ENCODE measurements at regions not wholly inside any gene's neighbourhood (a gene's known extent, or its start where the extent isn't known, plus 50 kb on each side); places are given as distances from the start of the nearest gene placed in this dataset.

DNA sequence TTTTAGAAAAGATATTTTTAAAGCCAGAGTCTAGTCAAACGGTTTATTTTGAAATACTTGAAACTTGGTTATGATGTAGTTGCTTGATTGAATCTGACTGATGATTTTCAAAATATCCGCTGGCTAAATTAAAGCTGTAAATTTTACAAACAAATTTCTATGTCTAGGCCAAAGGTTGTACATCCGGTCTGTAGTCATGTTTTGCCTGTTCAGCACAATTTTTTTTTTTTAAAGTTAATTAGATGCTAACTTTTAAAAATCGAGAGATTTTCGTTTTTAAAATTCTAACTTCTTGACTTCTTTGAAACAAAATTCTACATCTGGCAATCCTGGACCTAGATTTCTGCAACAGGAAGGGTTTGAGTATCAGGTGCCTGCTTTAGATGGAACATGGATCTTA, 412.4 kb downstream of the TXNL1 start:
- in situ Hi-C loops (cut with HindIII; ENCODE audit: low pct_unique_long_range_greater_than_20kb, low sequenced_read_pairs): no loop called here
- DNase-seq (ENCODE audit: low read depth): no peak

DNA sequence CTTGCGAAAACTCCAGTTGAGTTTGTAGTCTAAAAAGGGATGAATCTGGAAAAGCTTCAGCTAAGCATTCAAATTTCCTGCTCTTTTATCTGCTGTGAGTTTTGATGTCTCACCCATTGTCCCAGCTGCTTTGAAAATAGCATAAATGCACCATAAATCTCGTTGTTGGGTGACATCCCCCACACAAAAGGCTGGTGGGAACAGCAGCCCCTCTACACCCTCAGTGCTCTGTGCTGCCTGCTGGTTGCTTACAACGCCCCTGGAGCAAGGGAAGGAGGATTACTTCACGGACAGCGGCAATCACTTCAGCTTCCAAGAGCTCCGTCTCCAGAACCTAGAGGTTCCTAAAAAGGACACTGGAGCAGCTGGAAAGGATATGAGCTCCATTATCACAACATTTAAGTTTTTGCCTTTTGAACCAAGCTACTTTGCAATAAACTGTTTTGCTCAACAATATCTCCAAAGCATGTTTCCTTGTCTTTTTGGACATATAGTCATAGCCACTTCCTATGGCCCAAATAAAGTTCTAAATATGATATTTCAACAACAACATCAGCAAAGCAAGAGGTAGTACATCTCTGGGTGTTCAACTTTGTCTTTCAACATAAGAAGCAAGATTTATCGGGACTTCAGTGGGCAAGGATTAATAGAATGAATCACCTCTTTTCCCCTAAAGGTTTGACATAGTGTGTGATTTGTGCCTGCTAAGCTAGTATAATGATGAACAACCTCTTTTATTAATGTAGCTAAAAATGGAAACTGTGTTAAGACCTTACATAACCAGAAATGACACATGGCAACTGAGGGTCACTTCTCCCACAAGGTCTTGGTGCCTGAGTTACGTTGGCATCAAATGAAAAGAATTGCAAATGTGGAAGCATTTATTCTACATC, 413.5 kb downstream of the TXNL1 start:
- in situ Hi-C loops (cut with HindIII; ENCODE audit: low pct_unique_long_range_greater_than_20kb, low sequenced_read_pairs): no loop called here
- no peak for DNase-seq (ENCODE audit: low read depth)

DNA sequence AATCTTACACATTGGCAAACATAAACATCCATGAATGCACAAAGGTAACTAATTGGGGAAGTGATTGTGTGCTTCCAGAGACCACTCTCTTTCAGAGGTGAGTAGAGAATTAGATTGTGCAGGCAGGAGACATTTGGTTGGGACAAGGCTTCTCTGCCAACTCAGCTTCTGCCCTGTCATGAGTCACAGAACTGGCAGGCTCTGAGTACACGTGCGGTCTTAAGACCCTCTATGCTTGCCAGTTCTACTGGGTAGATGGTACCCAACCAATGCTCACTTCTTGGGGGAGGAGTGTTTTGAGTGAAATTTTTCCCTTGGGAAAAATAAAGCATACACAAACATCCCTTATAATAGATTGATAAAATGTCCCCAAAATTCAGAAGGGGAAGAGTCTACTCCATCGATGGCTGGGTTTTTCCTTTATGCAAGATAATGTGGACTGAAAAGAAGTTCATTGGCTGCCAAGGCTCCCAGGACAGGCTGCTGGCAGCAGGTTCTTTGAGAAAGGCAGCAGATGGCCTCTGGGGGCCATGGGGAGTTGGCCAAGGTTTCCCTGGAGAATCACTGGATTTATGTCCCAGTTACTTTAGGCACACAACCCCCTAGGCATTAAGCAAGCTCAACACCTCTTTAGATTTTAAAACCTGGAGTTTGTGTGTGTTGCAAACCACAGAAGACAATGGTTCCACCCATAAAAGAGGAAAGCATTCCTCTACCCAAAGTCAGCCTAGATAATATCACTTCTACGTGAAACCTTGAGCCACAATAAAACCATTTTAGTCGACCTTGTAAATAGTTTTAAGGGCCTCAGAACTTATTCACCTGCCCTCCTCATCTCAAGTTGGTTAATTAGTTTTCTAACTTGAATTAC, 417.0 kb downstream of the TXNL1 start:
- no peak for DNase-seq (ENCODE audit: low read depth)
- in situ Hi-C loops (cut with HindIII; ENCODE audit: low pct_unique_long_range_greater_than_20kb, low sequenced_read_pairs): no loop called here

DNA sequence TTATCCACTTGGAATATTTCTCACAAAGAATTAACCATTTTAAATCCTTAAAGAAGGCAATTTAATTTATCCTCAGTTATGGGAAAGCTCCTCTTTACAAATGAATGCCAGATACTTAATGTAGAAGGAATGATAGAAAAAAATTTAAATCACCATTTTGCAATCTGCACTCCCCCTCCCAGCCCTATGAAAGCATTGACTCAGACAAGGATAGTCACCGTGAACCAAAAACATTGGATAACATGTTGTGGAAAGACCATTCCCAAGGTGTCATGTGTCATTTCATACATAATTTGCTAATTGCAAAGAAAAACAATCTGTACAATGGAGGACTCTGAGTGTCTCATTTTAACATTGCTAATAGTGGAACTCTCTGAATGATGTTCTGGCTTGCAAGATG, 421.0 kb downstream of the TXNL1 start:
- in situ Hi-C loops (cut with HindIII; ENCODE audit: low pct_unique_long_range_greater_than_20kb, low sequenced_read_pairs): no loop called here
- no peak for DNase-seq (ENCODE audit: low read depth)

DNA sequence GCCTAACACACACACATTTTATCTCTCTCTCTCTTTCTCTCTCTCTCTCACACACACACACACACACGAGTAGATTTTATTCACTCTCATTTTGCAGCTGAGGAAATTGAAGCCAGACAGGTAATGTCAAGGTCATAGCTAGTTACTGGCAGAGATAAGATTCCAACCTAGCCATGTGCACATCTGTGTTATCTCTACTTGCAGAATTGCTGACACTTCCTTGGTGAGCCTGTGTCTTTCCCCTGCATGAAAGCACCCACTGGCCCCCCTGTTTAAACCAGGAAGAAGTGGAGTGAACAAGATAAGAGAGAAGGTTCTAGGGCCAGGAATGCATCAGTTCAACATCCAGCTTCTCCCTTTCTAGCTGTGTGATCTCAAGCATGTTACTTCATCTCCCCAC, 423.7 kb downstream of the TXNL1 start:
- in situ Hi-C loops (cut with HindIII; ENCODE audit: low pct_unique_long_range_greater_than_20kb, low sequenced_read_pairs): no loop called here
- DNase-seq (ENCODE audit: low read depth): no peak

DNA sequence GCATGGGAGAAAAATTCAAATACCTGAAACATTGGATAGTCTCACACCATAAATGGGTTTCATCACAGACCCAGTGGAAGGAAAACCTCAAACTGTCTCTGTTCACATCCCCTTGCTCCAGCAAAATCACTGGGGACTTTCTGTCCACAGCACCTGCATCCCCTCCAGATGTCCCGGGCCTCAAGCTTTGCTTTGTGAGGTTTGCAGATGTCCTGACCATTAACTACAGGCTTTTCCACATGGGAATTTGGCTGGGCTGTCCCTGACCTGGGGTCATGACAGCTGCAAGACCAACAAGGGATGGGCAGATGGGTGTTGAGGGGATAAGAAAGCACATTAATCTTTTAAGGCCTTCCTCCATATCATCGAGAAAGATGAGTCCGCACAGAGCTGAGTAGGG, 427.9 kb downstream of the TXNL1 start:
- no peak for DNase-seq (ENCODE audit: low read depth)
- in situ Hi-C loops (cut with HindIII; ENCODE audit: low pct_unique_long_range_greater_than_20kb, low sequenced_read_pairs): no loop called here

DNA sequence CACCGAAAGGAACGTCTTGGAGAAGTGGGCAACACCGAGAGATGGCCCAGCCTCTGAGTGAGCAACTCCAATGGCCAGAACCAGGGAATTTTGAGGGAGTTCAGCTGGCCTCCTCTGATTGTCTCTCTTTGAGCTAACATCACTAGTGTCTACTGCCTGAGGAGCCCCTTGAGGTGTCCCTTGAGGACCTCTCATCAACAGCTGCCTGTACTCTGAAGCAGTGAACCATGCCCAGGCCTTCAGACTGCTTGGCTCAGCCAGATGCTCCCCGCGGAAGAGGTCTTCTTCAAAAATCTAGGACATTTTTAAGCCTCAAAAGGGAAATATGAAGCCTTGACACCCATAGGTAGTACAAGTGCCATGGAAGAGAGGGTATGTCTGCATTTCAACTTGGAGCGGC, 430.4 kb downstream of the TXNL1 start:
- no peak for DNase-seq (ENCODE audit: low read depth)
- in situ Hi-C loops (cut with HindIII; ENCODE audit: low pct_unique_long_range_greater_than_20kb, low sequenced_read_pairs): no loop called here

DNA sequence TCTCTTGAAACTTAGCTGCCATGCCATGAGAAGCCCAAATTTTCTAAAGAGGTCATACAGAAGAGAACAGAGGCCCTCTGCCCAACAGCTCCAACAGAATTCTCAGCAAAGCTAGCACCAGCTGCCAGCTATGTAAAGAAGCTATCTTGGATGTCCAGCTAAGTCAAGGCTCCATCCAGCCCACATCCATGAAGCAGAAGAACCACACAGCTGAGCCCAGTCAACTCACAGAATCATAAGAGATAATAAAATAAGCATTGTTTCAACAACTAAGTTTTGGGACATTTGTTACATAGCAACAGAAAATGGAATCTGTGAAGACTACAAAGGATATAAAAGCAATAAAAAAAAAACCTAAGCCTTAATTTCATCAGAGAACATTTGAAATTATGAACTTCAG, 434.3 kb downstream of the TXNL1 start:
- in situ Hi-C loops (cut with HindIII; ENCODE audit: low pct_unique_long_range_greater_than_20kb, low sequenced_read_pairs): no loop called here
- DNase-seq (ENCODE audit: low read depth): no peak

DNA sequence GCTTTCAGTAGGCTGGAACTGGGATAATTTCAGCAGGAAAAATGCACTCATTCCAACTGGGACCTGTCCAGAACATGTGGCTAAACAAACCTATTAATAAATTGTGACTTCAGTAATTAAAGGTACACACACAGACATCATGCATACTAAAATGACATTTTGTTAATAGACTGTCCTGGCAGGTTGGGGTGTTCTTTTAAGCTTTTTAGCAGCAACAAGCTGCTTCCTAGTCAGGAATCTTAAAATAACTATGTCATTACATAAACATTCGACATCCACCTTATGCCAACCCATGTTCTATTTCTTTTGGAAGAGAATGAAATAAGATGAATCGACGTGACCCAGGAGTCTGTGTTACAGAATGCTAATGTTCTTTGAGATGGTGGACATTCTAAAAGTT, 435.7 kb downstream of the TXNL1 start:
- in situ Hi-C loops (cut with HindIII; ENCODE audit: low pct_unique_long_range_greater_than_20kb, low sequenced_read_pairs): no loop called here

DNA sequence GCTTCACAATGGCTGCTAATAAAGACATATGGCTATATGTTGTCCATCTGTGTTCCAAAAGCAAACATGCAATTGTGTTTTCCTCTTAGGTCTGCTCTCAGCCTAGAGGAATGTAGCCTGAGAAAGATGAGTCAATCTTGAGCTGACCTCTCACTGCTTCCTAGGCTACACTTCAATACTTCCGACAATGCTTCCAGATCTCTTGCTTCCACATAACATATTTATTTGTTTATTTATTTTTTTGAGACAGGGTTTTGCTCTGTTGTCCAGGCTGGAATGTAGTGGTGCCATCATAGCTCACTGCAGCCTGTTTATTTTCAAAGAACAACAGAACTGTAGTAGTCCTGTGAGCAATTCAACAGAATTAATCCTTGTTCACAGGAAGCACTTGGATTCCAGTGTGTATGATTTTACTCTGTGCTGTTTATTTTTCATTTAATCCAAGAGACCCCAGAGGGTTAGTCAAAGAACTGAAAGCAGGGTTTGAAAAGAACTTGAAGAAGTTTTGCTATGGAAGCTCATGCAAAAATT, 437.9 kb downstream of the TXNL1 start:
- no peak for DNase-seq (ENCODE audit: low read depth)
- in situ Hi-C loops (cut with HindIII; ENCODE audit: low pct_unique_long_range_greater_than_20kb, low sequenced_read_pairs): no loop called here

More for the DNA sequence above, 435.7 kb downstream of the TXNL1 start:
- no peak for DNase-seq (ENCODE audit: low read depth)

DNA sequence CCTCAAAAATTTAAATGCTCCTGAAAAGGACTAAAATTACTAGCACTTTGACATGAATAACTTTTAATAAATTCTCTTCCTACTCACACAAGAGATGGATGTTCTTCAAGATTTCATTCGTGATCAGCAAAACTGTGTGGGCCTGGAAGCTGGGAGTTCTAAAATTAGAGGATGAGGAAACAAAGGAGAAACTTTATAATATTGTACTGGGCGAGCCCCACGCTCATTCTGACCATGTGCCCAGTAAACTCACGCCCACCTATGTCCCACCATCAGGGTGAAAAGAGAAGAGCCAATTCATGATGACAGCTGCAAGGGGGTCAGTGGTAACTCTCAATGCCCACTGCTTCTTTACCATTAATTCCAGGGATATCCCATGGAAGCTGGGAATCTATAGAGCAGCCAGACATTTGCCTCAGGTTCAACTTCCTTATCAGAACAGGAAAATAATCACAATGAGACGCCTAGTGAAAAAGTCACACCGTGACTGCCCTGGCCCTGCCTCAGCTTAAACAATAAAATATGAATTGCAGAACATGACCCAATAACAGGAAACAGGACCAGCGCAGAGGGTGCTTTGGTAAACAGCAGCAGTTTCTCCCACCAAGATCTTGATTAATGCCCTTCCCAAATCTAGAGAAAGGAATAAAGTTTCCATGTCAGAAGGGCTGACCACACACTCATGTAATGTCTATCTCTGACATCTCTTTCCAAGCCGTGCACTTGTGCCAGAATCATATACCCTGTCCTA, 438.6 kb downstream of the TXNL1 start:
- no peak for DNase-seq (ENCODE audit: low read depth)
- in situ Hi-C loops (cut with HindIII; ENCODE audit: low pct_unique_long_range_greater_than_20kb, low sequenced_read_pairs): no loop called here

DNA sequence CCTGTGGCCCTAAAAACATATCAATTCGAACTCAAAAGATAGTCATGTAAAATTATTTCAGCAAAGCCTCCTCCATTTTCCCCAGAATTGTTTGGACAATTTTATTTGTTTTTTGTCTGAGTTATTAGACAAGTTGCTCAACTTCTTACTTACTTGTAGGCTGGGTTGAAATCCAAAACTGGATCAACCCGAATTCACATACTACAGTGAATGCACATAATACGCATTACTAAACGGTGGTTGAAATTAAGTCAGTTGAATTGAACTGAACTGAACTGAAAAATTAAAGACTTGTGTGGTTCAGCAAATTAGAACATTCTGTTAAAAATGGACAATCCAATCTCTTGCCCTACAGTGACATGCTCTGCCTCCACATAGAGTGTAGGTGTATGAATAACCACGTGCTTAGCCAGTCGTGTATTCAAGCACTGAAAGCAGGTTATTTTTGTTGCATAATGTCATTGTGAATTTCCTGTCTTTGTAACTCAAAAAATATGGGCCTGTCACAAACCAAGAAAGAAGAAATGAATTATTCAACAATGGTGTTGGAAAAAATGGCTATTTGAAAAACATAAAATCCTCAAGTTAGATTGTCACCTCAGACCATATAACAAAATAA, 441.0 kb downstream of the TXNL1 start:
- DNase-seq (ENCODE audit: low read depth): no peak
- in situ Hi-C loops (cut with HindIII; ENCODE audit: low pct_unique_long_range_greater_than_20kb, low sequenced_read_pairs): no loop called here

DNA sequence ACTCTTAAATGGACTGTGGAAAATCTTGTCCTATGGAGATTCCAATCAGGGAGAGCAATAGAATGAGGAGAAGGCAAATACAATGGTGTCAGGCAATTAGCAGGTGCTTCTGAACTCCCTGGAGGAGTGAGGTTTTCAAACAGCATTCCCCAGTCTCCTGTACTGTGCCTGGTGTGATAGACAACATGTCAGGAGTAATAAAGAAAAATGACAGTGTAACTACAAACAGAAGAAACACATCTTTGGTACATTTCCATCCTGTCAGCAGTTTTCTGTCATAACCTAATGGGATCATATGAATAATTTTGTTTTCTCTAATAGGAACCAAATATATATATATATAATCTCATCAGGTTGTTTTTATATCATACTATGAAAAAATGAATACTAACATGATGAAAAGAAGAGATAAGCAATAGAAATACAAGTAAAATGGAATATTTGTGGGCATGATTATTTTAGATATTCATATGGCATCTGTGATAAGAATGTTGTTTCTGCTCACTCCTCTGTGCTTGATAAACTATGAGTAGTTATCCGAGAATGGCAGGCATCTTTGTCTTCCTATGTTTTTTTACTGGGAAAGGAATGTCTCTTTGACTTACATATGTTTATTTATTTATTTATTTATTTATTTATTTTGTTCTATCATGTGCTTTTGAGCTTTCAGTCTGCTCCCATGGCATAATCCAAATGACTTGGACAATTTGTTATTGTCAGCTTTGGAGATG, 441.7 kb downstream of the TXNL1 start:
- no peak for DNase-seq (ENCODE audit: low read depth)
- in situ Hi-C loops (cut with HindIII; ENCODE audit: low pct_unique_long_range_greater_than_20kb, low sequenced_read_pairs): no loop called here

DNA sequence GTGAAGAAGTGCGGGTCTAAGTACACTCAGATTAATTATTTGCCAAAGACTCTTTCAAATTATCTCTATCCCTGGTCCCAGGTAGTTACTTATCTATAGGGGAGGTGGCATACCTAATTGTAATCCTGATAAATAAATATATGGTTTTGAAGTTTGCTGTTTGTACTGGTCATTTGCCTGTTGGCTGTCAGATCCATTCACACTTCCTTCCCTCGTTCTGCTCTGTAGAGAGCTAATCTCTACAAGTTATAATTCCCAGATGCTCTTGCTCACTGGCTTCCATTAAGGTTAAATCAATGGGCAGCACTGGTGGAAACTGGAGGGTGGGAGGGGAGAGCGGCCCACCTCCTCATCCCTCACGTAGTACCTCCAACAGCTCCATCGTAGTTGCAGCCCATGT, 447.1 kb downstream of the TXNL1 start:
- DNase-seq (ENCODE audit: low read depth): no peak
- in situ Hi-C loops (cut with HindIII; ENCODE audit: low pct_unique_long_range_greater_than_20kb, low sequenced_read_pairs): no loop called here

DNA sequence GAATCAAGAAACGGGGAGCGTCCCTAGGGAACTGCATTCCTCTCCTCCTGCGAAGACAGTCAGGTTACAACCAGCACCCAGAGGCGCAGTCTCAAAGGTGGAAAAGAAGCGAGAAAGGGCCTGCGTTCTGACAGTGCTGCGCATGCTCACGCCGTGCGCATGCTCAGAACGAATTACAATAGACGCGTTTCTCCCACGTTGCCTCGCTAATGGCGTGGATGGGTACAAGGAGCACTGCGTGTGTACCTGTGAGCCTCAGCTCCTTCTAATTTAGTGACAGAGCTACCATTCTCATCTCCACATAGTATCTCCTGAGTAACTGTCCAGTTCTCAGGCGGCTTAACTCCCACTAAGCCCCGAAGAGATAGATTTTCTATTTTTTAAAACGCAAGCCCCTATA, 448.8 kb downstream of the TXNL1 start:
- DNase-seq (ENCODE audit: low read depth): no peak
- in situ Hi-C loops (cut with HindIII; ENCODE audit: low pct_unique_long_range_greater_than_20kb, low sequenced_read_pairs): no loop called here

DNA sequence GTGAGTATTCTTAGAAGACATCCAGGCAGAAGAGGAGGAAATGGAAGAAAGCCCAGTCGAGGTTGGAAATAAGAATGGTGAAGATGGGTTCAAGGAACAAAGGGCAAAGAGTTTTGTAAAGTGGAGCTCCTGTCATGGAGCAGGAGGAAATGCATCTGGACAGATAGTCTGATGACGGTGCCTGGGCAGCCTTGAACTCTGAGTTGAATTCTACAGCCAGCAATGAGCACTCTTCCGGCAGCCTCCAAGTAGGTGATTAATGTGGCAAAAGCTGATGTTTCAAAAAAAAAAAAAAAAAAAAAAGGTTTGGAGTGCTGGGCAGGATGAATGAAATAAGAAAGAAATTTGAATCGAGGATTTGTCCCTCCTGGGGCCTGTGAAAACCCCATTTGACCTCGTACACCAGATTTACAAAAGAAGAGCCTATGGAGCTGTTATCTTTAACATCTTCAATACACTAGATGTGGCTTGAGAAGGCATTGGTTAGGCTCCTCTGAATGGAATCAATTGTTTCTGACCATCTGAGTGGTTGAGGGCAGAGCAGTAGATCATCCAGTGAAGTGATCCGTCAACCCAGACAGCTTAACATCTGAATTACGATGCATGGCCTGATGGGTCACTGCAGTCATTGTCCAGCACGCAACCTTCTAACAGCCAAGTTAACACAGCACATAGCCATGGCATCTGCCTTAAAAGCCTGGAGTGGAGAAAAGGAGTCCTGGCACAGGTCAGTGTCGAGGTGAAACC, 449.7 kb downstream of the TXNL1 start:
- no peak for DNase-seq (ENCODE audit: low read depth)
- in situ Hi-C loops (cut with HindIII; ENCODE audit: low pct_unique_long_range_greater_than_20kb, low sequenced_read_pairs): no loop called here

DNA sequence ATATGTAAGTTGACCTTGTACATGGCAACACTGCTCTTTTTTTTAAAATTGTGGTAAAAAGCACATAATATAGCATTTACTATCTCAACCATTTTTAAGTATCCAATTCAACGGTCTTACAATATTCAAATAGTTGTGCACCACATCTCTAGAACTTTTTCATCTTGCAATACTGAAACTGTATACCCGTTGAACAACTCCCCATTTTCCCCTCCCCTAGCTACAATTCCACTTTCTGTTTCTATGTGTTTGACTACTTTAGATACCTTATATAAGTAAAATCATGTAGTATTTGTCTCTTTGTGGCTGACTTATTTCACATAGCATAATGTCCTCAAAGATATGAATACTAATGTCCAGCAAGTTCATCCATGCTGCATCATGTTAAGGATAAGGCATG, 452.1 kb downstream of the TXNL1 start:
- DNase-seq (ENCODE audit: low read depth): no peak
- in situ Hi-C loops (cut with HindIII; ENCODE audit: low pct_unique_long_range_greater_than_20kb, low sequenced_read_pairs): no loop called here
